ENCODE measurements at regions not wholly inside any gene's neighbourhood (a gene's known extent, or its start where the extent isn't known, plus 50 kb on each side); places are given as distances from the start of the nearest gene placed in this dataset.

DNA sequence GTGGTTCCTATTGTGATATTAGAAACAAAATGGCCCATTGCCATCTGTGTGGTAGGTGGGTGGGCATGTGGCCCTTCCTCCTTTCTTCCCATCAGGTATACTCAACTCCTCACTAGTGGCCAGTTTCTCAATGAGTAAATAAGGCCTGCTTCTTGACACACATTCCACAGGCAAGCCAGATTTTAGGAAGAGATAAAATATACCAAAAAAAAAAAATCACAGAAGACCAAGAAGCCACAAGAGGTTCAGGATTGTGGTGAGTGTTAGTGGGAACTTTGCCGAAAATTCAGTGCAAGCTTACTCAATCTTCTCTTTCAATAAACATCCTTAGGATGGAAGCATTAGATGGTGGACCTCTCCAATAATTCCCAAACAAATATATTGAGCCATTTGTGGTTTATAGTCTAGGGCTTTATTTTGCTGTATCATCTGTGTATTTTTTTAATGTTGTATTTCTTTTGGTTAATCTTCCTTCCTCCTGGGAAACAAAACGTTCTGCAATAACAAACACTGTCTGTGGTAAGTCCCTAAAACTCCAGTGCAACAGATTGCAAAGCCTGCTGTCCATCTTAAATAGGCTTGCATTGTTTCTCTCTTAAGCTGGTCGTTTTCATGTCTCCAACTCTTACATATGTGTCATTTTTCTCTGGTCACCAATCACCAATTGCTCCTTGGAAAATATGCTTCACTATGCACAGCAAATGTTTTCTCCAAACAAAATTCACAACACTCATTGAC is 289.9 kb upstream of the KITLG start:
- TF ChIP-seq, protein P1, sequence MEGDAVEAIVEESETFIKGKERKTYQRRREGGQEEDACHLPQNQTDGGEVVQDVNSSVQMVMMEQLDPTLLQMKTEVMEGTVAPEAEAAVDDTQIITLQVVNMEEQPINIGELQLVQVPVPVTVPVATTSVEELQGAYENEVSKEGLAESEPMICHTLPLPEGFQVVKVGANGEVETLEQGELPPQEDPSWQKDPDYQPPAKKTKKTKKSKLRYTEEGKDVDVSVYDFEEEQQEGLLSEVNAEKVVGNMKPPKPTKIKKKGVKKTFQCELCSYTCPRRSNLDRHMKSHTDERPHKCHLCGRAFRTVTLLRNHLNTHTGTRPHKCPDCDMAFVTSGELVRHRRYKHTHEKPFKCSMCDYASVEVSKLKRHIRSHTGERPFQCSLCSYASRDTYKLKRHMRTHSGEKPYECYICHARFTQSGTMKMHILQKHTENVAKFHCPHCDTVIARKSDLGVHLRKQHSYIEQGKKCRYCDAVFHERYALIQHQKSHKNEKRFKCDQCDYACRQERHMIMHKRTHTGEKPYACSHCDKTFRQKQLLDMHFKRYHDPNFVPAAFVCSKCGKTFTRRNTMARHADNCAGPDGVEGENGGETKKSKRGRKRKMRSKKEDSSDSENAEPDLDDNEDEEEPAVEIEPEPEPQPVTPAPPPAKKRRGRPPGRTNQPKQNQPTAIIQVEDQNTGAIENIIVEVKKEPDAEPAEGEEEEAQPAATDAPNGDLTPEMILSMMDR (IDR thresholded peaks at IDR 0.05; ENCODE audit: insufficient read depth, low read length) = no peak
- peak; percentile 58 for DNase-seq (ENCODE audit: low read depth)

DNA sequence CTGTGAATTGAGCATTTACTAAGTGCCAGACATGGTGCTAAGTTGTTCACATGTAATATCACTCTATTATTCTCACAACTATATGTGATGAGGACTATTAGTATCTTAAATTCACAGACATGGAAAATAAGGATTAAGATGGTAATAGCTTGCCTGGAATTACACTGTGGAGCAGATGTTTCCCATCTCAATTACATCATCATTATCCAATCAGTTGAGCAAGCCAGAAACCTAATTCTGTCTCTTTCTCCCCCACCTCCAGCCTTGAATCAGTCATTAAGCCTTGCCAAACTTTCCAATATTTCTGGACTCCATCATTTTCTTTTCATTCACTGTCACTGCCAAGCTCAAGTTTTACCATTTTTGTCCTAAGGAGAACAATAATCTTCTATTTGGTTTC is 287.8 kb upstream of the KITLG start:
- peak; percentile 65 for DNase-seq (ENCODE audit: low read depth)
- TF ChIP-seq, protein P1 (IDR thresholded peaks at IDR 0.05; ENCODE audit: insufficient read depth, low read length) = no peak
- no peak overlapping the region for H3K4me3 ChIP-seq (ENCODE audit: low read depth, low read length)

More for the DNA sequence above, 289.9 kb upstream of the KITLG start:
- no peak overlapping the region for H3K4me3 ChIP-seq (ENCODE audit: low read depth, low read length)

GRCh38 chr12:88867510-88867909 is 287.2 kb upstream of the KITLG start:
- H3K4me3 ChIP-seq (ENCODE audit: low read depth, low read length) = no peak overlapping the region
- TF ChIP-seq, protein P1 (IDR thresholded peaks at IDR 0.05; ENCODE audit: insufficient read depth, low read length) = no peak
- no peak for DNase-seq (ENCODE audit: low read depth)

- no peak overlapping the region for H3K4me3 ChIP-seq (ENCODE audit: low read depth, low read length)
- DNase-seq (ENCODE audit: low read depth) = peak; percentile 28
- TF ChIP-seq, protein P1 (IDR thresholded peaks at IDR 0.05; ENCODE audit: insufficient read depth, low read length) = no peak
Measured at GRCh38 chr12:88866881-88867280, 286.6 kb upstream of the KITLG start.

- H3K4me3 ChIP-seq (ENCODE audit: low read depth, low read length) = no peak overlapping the region
- no peak for DNase-seq (ENCODE audit: low read depth)
- TF ChIP-seq, protein P1 (IDR thresholded peaks at IDR 0.05; ENCODE audit: insufficient read depth, low read length) = no peak
Measured at GRCh38 chr12:88865537-88865936, 285.3 kb upstream of the KITLG start.

DNA sequence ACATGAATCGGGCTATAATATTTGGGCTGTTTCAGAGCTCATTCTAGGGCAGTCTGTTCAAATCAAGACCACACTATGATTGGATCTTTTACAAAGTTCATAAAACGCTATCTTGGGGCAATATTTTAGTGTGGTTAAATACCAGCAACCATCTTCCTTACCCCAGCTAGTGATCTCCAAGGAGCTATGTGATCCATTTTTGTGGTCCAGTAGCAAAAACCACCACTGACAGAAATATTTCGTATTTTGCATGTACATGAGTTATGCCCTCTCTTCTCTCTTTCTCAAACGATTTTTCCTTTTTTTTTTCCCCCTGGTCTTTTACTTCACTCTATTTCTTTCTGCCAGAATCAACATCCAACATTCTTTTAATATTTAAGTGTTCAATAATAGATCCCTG is 280.6 kb upstream of the KITLG start:
- TF ChIP-seq, protein P1 (IDR thresholded peaks at IDR 0.05; ENCODE audit: insufficient read depth, low read length) = no peak
- DNase-seq (ENCODE audit: low read depth) = no peak
- no peak overlapping the region for H3K4me3 ChIP-seq (ENCODE audit: low read depth, low read length)

DNA sequence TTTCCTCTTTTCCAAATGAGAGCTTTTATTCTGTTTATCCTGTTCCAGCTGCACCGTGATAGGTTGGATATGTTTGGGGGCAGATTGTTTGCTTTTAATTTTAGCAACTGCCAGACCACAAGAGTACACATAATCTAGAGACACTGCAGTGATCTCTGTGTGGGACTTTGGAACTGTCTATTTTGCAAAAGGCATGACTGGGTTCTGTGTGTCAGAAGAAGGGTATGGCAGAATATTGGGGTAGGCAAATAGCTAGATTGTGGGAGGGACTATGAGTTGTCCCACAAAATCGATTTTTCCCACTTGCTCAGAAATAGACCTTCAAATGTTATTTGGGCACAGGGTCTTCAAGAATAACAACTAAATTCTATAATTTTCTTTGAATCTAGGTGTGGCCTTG is 275.9 kb upstream of the KITLG start:
- no peak overlapping the region for H3K4me3 ChIP-seq (ENCODE audit: low read depth, low read length)
- no peak for DNase-seq (ENCODE audit: low read depth)
- TF ChIP-seq, protein P1 (IDR thresholded peaks at IDR 0.05; ENCODE audit: insufficient read depth, low read length) = no peak
